Spleen (tissue), 11 donors: ENCODE measurements at regions not wholly inside any gene's neighbourhood (a gene's known extent, or its start where the extent isn't known, plus 50 kb on each side); places are given as distances from the start of the nearest gene placed in this dataset.

Source experiments
- DNase-seq: peaks from one replicate; pipeline ENCODE4 v3.0.0-alpha.2; 2020
- H3K27ac ChIP-seq, 8 donors: fragments of 200-600 bp; sonication (generic) in 7 of 8; 1 replicate in 4 of 8; 2 replicates in 4 of 8; pipeline versions ENCODE4 v1.5.0 to v1.8.0; 2016 to 2021; ENCODE audit warnings: inconsistent platforms in 4 of 8, mild to moderate bottlenecking in 4 of 8, moderate library complexity in 1 of 8
- H3K27me3 ChIP-seq, 7 donors: fragments of 200-600 bp; sonication (generic) in 6 of 7; replicated peaks in 1 of 7; 1 replicate in 4 of 7; 2 replicates in 3 of 7; pipeline versions ENCODE4 v1.5.0 to v1.8.0; 2016 to 2021; ENCODE audit warnings: inconsistent platforms in 3 of 7, mild to moderate bottlenecking in 1 of 7
- H3K36me3 ChIP-seq, 6 donors: fragments of 200-600 bp; sonication (generic) in 5 of 6; 1 replicate in 4 of 6; 2 replicates in 2 of 6; pipeline versions ENCODE4 v1.5.0 to v1.8.0; 2016 to 2021; ENCODE audit warnings: inconsistent platforms in 2 of 6
- H3K4me1 ChIP-seq, 6 donors: fragments of 200-600 bp; sonication (generic) in 5 of 6; 1 replicate in 3 of 6; 2 replicates in 3 of 6; pipeline versions ENCODE4 v1.5.0 to v1.8.0; 2016 to 2021; ENCODE audit warnings: inconsistent platforms in 3 of 6
- H3K4me3 ChIP-seq, 8 donors: fragments of 200-600 bp; sonication (generic) in 7 of 8; 1 replicate in 4 of 8; 2 replicates in 4 of 8; pipeline versions ENCODE4 v1.5.0 to v1.8.0; 2016 to 2021; ENCODE audit warnings: inconsistent platforms in 4 of 8, mild to moderate bottlenecking in 4 of 8, moderate library complexity in 2 of 8
- H3K9me3 ChIP-seq, 8 donors: fragments of 200-600 bp; sonication (generic) in 7 of 8; 1 replicate in 4 of 8; 2 replicates in 4 of 8; pipeline versions ENCODE4 v1.5.0 to v1.8.0; 2016 to 2021; ENCODE audit warnings: inconsistent platforms in 4 of 8
- POLR2A ChIP-seq, 3 donors: fragments of 450-650 bp; IDR thresholded peaks; one replicate each; pipeline ENCODE4 v1.5.1; 2017; ENCODE audit warnings: antibody characterized with exemption in 3 of 3, mild to moderate bottlenecking in 1 of 3
- POLR2AphosphoS5 ChIP-seq, 3 donors: sonication (generic); formaldehyde crosslinking; IDR thresholded peaks; one replicate each; pipeline ENCODE4 v1.5.1; 2017; ENCODE audit warnings: antibody characterized with exemption in 3 of 3
- WGBS, 5 donors: extraction: QIAGEN DNeasy Blood & Tissue Kit in 3 of 5; methylation state at CpG; one replicate each; pipeline versions ENCODE4 v1.1.5 to v1.1.7; 2013 to 2018; 5-methylcytosine and 5-hydroxymethylcytosine counted together
- intact Hi-C: fragments of 100-400 bp; cut with DNase I; formaldehyde crosslinking; loops from one replicate; pipeline ENCODE4 v1.15.0; 2023; ENCODE audit warnings: low total_unique reads
- TF ChIP-seq, protein P1 (sequence below), 11 experiments: fragments of 200-600 bp in 7 of 11; fragments of 450-650 bp in 4 of 11; sonication (generic) in 4 of 11; IDR thresholded peaks in 8 of 11; conservative IDR thresholded peaks in 3 of 11; 1 replicate in 7 of 11; 2 replicates in 4 of 11; pipeline versions ENCODE4 v1.4.0 to v1.8.0; 2016 to 2021; ENCODE audit warnings: antibody characterized with exemption in 11 of 11, inconsistent platforms in 4 of 11, mild to moderate bottlenecking in 1 of 11
- donor health status: healthy with polysubstance abuse.
- donor health status: DM: no; HTN: no; CAD: no; lungs with moderate emphysema.
- donor health status: DM: no; HTN: no; CAD: no.
- donor health status: Bipolar disorder and iron deficiency.
- donor health status: healthy.
- donor health status: DM: no; HTN: no; CAD: no.
- donor health status: DM: yes; HTN: yes; CAD: no.

DNA sequence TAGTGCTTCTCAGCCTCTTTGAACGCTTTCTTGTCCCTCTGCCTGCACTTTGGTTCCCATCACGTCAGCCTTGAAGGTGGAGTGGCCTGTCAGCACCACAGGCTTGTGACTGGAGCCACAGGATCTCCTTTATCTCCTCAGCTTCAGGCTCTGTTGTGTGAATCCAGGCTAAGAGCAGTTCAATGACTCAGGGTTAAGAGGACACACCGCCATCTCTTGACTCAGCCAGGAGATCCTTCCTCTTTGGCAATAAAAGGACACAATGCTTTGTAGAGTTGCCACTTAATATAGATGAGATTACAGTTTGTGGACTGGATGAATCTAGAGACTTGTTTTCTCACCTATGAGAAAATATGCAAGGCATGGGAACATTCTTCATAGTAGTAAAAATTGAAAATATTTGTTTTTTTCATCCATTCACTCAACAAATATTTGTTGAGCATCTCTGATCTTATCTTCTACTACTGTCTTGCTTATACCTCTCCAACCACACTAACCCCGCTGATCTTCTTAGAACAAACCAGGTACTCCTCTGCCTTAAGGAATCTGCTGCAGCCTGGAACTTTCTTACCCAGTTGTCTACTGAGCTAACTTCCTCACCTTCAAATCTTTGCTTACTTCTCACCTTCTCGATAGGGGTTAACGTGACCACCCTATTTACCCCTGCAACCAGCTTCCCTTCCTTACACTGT is 62.3 kb downstream of the UCHL1 start:
- WGBS, 5 donors, result 63 to 75% (median 66%) methylated on average over 6 of the region's 6 CpGs
- no peak for DNase-seq
- no peaks in the 10 kb centered on the region for H3K36me3 ChIP-seq
- TF ChIP-seq POLR2A (IDR thresholded peaks at IDR 0.05), result no peak
- peak in 1 of 3 donors; percentile 15 for TF ChIP-seq POLR2AphosphoS5 (IDR thresholded peaks at IDR 0.05)
- TF ChIP-seq, protein P1, sequence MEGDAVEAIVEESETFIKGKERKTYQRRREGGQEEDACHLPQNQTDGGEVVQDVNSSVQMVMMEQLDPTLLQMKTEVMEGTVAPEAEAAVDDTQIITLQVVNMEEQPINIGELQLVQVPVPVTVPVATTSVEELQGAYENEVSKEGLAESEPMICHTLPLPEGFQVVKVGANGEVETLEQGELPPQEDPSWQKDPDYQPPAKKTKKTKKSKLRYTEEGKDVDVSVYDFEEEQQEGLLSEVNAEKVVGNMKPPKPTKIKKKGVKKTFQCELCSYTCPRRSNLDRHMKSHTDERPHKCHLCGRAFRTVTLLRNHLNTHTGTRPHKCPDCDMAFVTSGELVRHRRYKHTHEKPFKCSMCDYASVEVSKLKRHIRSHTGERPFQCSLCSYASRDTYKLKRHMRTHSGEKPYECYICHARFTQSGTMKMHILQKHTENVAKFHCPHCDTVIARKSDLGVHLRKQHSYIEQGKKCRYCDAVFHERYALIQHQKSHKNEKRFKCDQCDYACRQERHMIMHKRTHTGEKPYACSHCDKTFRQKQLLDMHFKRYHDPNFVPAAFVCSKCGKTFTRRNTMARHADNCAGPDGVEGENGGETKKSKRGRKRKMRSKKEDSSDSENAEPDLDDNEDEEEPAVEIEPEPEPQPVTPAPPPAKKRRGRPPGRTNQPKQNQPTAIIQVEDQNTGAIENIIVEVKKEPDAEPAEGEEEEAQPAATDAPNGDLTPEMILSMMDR (IDR thresholded peaks at IDR 0.05 in 8 of 11, conservative IDR thresholded peaks at IDR 0.05 in 3 of 11), result no peak
- intact Hi-C loops, result no loop called here
- H3K27ac ChIP-seq, result no peak overlapping the region
- no peaks in the 10 kb centered on the region for H3K4me1 ChIP-seq
- H3K27me3 ChIP-seq, result no peaks in the 10 kb centered on the region
- peaks cover 0 to 6% (median 0%) of the 10 kb centered on the region in 8 donors for H3K9me3 ChIP-seq
- no peak overlapping the region for H3K4me3 ChIP-seq

DNA sequence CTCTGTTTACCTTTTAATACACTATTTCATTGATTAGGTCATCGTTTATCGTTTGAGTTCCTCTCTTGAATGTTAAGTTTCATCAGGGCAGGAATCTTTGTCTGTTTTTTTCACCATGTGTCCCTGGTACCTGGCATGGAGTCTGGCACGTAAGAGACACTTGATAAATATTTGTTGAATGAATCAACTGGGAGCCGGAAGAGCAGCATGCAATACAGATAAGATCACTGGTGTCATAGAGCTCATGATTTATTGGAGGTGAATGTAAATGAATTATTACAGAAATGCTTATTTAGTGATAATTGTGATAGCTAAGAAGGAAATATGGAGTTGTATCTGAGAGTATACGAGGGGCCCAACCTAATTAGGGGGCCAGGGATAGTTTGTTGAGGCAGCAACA is 62.8 kb downstream of the UCHL1 start:
- intact Hi-C loops, result no loop called here
- H3K4me3 ChIP-seq, result no peak overlapping the region
- TF ChIP-seq, protein P1 (IDR thresholded peaks at IDR 0.05 in 8 of 11, conservative IDR thresholded peaks at IDR 0.05 in 3 of 11), result no peak
- TF ChIP-seq POLR2AphosphoS5 (IDR thresholded peaks at IDR 0.05) (no peak), POLR2A (IDR thresholded peaks at IDR 0.05) (no peak)
- no peak for DNase-seq
- no peaks in the 10 kb centered on the region for H3K4me1 ChIP-seq
- 67 to 77% (median 70%) methylated on average over 5 of the region's 5 CpGs for WGBS, 5 donors
- H3K27me3 ChIP-seq, result no peaks in the 10 kb centered on the region
- H3K9me3 ChIP-seq, result peaks cover 0 to 6% (median 0%) of the 10 kb centered on the region in 8 donors
- no peaks in the 10 kb centered on the region for H3K36me3 ChIP-seq
- H3K27ac ChIP-seq, result no peak overlapping the region

DNA sequence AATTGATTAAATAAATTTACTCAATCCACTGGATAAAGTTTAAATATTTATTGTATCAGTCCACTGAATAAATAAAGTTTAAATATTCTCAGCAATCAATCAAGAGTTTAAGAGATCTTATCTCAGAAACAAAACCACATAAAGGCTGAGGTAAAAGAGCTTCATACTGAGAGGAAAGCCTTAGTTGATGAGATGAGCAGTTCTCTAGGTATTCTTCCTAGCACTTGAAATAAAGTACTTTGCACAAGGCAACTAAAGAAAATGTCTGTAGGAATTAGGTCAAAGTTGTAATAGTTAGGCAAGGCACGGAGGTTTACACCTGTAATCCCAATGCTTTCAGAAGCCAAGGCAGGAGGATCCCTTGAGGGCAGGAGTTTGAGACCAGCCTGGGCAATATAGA is 63.5 kb downstream of the UCHL1 start:
- Histone ChIP-seq H3K27ac (no peak overlapping the region), H3K4me3 (no peak overlapping the region), H3K36me3 (no peaks in the 10 kb centered on the region), H3K9me3 (peaks cover 0 to 6% (median 0%) of the 10 kb centered on the region in 8 donors), H3K27me3 (no peaks in the 10 kb centered on the region), H3K4me1 (no peaks in the 10 kb centered on the region)
- 87 to 90% (median 88%) methylated on average over 1 of the region's 1 CpG for WGBS, 5 donors
- DNase-seq, result no peak
- intact Hi-C loops, result no loop called here
- TF ChIP-seq POLR2A (IDR thresholded peaks at IDR 0.05), result no peak
- TF ChIP-seq POLR2AphosphoS5 (IDR thresholded peaks at IDR 0.05), result no peak
- TF ChIP-seq, protein P1 (IDR thresholded peaks at IDR 0.05 in 8 of 11, conservative IDR thresholded peaks at IDR 0.05 in 3 of 11), result no peak

DNA sequence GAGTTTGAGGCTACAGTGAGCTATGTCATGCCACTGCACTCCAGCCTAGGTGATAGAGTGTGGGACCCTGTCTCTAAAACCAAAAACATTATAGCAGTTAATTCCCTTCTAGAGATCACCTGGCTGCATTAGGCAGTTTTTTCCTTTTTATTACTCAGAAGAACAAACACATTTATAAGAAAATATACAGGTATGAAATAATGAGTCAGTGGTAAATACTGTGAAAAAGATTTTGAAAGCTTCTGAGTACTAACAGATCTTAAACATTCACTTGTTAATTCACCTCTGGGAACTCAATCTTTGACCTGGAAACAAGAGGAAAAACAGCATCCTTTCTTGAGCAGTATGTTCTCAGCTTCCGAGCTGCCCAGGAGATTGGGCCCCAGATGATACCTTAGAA is 64.1 kb downstream of the UCHL1 start:
- no peak for TF ChIP-seq POLR2AphosphoS5 (IDR thresholded peaks at IDR 0.05)
- TF ChIP-seq, protein P1 (IDR thresholded peaks at IDR 0.05 in 8 of 11, conservative IDR thresholded peaks at IDR 0.05 in 3 of 11), result no peak
- no peak for TF ChIP-seq POLR2A (IDR thresholded peaks at IDR 0.05)
- Histone ChIP-seq H3K9me3 (peaks cover 0 to 6% (median 0%) of the 10 kb centered on the region in 8 donors), H3K4me1 (no peaks in the 10 kb centered on the region), H3K36me3 (no peaks in the 10 kb centered on the region), H3K4me3 (no peak overlapping the region), H3K27me3 (no peaks in the 10 kb centered on the region), H3K27ac (no peak overlapping the region)
- no peak for DNase-seq
- 0 to 96% (median 0%) methylated on average over 1 of the region's 1 CpG for WGBS, 5 donors
- intact Hi-C loops, result no loop called here
